Chondrocyte (in vitro differentiated cells): ENCODE measurements at regions not wholly inside any gene's neighbourhood (a gene's known extent, or its start where the extent isn't known, plus 50 kb on each side); places are given as distances from the start of the nearest gene placed in this dataset.

Experiments used
- DNase-seq: peaks from one replicate; pipeline ENCODE4 v3.0.0; 2021; ENCODE audit warnings: mixed read lengths, low spot score
- H3K27ac Mint-ChIP-seq: one replicate; pipeline ENCODE4 v1.8.0; 2021; ENCODE audit warnings: mild to moderate bottlenecking, moderate library complexity, mixed read lengths; ENCODE audit not compliant: unreplicated experiment
- H3K27me3 Mint-ChIP-seq: 2 replicates; pipeline ENCODE4 v1.8.0; 2021; ENCODE audit warnings: low read depth, mixed read lengths
- H3K36me3 Mint-ChIP-seq: 2 replicates; pipeline ENCODE4 v1.8.0; 2021; ENCODE audit warnings: low read depth, mixed read lengths
- H3K4me1 Mint-ChIP-seq: 2 replicates; pipeline ENCODE4 v1.8.0; 2021; ENCODE audit warnings: low read depth, mild to moderate bottlenecking, mixed read lengths
- H3K4me3 Mint-ChIP-seq: one replicate; pipeline ENCODE4 v1.8.0; 2021; ENCODE audit warnings: mild to moderate bottlenecking, moderate library complexity, mixed read lengths; ENCODE audit not compliant: unreplicated experiment
- H3K9me3 Mint-ChIP-seq: 2 replicates; pipeline ENCODE4 v1.8.0; 2021; ENCODE audit warnings: low read depth, mixed read lengths
- TF ChIP-seq, protein P1 (sequence below): fragments of 200-600 bp; sonication (generic); IDR thresholded peaks from 2 replicates; pipeline ENCODE4 v1.5.0; 2021; ENCODE audit warnings: antibody characterized with exemption, mild to moderate bottlenecking, moderate library complexity

DNA sequence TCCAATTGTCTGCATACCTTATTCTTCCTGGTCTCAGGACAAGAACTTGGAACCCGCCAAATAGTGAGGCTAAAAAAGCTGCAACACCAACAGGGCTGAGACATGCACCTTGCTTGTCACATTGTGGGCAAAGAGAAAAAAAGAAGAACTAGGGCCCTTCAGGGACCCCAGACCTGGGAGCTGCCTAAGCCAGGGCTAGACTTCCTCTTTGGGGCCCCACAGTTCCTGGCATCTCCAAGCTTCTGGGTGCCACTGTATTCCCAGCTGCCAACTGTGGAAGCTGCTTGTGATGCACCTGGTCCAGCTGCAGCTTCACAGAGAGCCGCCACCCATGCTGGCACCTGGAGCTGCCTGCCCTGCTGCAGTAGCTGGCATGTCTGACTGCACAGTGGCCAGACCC lies 370.6 kb downstream of the CD83 start:
- TF ChIP-seq, protein P1, sequence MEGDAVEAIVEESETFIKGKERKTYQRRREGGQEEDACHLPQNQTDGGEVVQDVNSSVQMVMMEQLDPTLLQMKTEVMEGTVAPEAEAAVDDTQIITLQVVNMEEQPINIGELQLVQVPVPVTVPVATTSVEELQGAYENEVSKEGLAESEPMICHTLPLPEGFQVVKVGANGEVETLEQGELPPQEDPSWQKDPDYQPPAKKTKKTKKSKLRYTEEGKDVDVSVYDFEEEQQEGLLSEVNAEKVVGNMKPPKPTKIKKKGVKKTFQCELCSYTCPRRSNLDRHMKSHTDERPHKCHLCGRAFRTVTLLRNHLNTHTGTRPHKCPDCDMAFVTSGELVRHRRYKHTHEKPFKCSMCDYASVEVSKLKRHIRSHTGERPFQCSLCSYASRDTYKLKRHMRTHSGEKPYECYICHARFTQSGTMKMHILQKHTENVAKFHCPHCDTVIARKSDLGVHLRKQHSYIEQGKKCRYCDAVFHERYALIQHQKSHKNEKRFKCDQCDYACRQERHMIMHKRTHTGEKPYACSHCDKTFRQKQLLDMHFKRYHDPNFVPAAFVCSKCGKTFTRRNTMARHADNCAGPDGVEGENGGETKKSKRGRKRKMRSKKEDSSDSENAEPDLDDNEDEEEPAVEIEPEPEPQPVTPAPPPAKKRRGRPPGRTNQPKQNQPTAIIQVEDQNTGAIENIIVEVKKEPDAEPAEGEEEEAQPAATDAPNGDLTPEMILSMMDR: no peak
- no peak for DNase-seq
- Mint-ChIP-seq H3K4me1 (peaks cover 3% of the 10 kb centered on the region), H3K27me3 (no peaks in the 10 kb centered on the region), H3K36me3 (peaks cover 2% of the 10 kb centered on the region), H3K27ac (no peak overlapping the region), H3K4me3 (no peak overlapping the region), H3K9me3 (no peaks in the 10 kb centered on the region)

- Mint-ChIP-seq H3K4me3 (no peak overlapping the region), H3K36me3 (peaks cover 2% of the 10 kb centered on the region), H3K4me1 (peaks cover 3% of the 10 kb centered on the region), H3K27me3 (no peaks in the 10 kb centered on the region), H3K27ac (no peak overlapping the region), H3K9me3 (no peaks in the 10 kb centered on the region)
- TF ChIP-seq, protein P1: no peak
- no peak for DNase-seq
These were observed 371.9 kb downstream of the CD83 start for GRCh38 chr6:14489445-14489844.

- Mint-ChIP-seq H3K27me3 (no peaks in the 10 kb centered on the region), H3K4me1 (peaks cover 13% of the 10 kb centered on the region), H3K9me3 (peaks cover 7% of the 10 kb centered on the region), H3K36me3 (peaks cover 4% of the 10 kb centered on the region), H3K4me3 (no peak overlapping the region), H3K27ac (no peak overlapping the region)
- TF ChIP-seq, protein P1: no peak
- DNase-seq: no peak
These were observed 381.2 kb downstream of the CD83 start for GRCh38 chr6:14498748-14499147.

GRCh38 chr6:14499309-14499708 lies 381.7 kb downstream of the CD83 start:
- Mint-ChIP-seq H3K27me3 (no peaks in the 10 kb centered on the region), H3K4me3 (no peak overlapping the region), H3K9me3 (peaks cover 7% of the 10 kb centered on the region), H3K36me3 (peaks cover 4% of the 10 kb centered on the region), H3K4me1 (peaks cover 13% of the 10 kb centered on the region), H3K27ac (peak overlapping the region; percentile 80)
- DNase-seq: no peak
- TF ChIP-seq, protein P1: no peak

GRCh38 chr6:14499841-14500240 lies 382.3 kb downstream of the CD83 start:
- no peak for DNase-seq

More at GRCh38 chr6:14499841-14500240, 382.3 kb downstream of the CD83 start:
- Mint-ChIP-seq H3K36me3 (peaks cover 4% of the 10 kb centered on the region), H3K4me1 (peaks cover 13% of the 10 kb centered on the region), H3K27ac (peak overlapping the region; percentile 80), H3K4me3 (no peak overlapping the region), H3K27me3 (no peaks in the 10 kb centered on the region), H3K9me3 (peaks cover 7% of the 10 kb centered on the region)
- TF ChIP-seq, protein P1: peak; percentile 48
